Lower leg skin (tissue), 4 donors: ENCODE measurements at regions not wholly inside any gene's neighbourhood (a gene's known extent, or its start where the extent isn't known, plus 50 kb on each side); places are given as distances from the start of the nearest gene placed in this dataset.

Source experiments
- DNase-seq, 2 donors: peaks; one replicate each; pipeline ENCODE4 v3.0.0-alpha.2; 2019; ENCODE audit warnings: low spot score in 2 of 2
- H3K4me3 ChIP-seq: fragments of 200-600 bp; sonication (generic); 2 replicates; pipeline ENCODE4 v1.5.1; 2017; ENCODE audit warnings: mild to moderate bottlenecking, low read depth; ENCODE audit not compliant: poor library complexity, severe bottlenecking
- POLR2A ChIP-seq, 2 donors: fragments of 450-650 bp; IDR thresholded peaks; one replicate each; pipeline ENCODE4 v1.6.1; 2016 to 2017; ENCODE audit warnings: antibody characterized with exemption in 2 of 2, mild to moderate bottlenecking in 1 of 2, moderate library complexity in 1 of 2
- WGBS, 2 donors: methylation state at CpG; one replicate each; pipeline ENCODE4 v1.1.5; 2018; 5-methylcytosine and 5-hydroxymethylcytosine counted together
- intact Hi-C: fragments of 100-400 bp; cut with DNase I; formaldehyde crosslinking; loops from one replicate; pipeline ENCODE4 v1.15.0; 2023; ENCODE audit warnings: low total_unique reads
- TF ChIP-seq, protein P1 (sequence below), 3 donors: fragments of 450-650 bp; IDR thresholded peaks; one replicate each; pipeline ENCODE4 v1.5.1; 2016; ENCODE audit warnings: antibody characterized with exemption in 3 of 3, mild to moderate bottlenecking in 3 of 3, moderate library complexity in 2 of 3

DNA sequence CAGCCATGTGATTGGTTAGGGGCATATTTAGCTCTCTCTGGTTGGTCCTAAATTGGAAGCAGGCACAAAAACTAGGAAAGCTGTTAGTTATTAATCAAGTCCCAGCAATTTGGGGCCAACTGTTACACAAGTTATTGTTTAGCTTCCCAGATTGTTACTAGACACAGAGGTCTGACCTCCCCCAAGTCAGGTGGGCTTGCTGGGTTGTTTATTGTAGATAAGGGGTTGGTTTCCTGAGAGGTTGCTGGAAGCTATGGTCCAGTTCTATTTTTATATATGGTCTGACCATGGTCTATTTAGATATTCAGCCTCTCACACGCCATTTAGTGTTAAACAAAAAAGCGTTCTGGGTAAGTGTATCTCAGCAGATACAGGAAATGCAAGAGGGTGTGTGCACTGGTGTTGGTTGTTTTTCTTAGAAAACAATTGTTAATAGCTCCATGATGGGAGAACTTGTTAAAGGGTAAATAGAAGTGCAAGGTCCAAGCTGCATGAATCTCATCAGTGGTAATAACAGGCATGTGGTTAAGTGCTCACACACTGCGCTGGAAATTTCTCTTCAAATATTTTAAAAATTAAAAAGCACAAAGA is 150.0 kb downstream of the RAP2A start:
- intact Hi-C loops, result no loop called here
- TF ChIP-seq, protein P1, sequence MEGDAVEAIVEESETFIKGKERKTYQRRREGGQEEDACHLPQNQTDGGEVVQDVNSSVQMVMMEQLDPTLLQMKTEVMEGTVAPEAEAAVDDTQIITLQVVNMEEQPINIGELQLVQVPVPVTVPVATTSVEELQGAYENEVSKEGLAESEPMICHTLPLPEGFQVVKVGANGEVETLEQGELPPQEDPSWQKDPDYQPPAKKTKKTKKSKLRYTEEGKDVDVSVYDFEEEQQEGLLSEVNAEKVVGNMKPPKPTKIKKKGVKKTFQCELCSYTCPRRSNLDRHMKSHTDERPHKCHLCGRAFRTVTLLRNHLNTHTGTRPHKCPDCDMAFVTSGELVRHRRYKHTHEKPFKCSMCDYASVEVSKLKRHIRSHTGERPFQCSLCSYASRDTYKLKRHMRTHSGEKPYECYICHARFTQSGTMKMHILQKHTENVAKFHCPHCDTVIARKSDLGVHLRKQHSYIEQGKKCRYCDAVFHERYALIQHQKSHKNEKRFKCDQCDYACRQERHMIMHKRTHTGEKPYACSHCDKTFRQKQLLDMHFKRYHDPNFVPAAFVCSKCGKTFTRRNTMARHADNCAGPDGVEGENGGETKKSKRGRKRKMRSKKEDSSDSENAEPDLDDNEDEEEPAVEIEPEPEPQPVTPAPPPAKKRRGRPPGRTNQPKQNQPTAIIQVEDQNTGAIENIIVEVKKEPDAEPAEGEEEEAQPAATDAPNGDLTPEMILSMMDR (IDR thresholded peaks at IDR 0.05), result no peak
- no peak for TF ChIP-seq POLR2A (IDR thresholded peaks at IDR 0.05)
- no peak overlapping the region for H3K4me3 ChIP-seq
- DNase-seq, result no peak
- WGBS, 2 donors, result 62 to 73% methylated on average over 3 of the region's 3 CpGs

DNA sequence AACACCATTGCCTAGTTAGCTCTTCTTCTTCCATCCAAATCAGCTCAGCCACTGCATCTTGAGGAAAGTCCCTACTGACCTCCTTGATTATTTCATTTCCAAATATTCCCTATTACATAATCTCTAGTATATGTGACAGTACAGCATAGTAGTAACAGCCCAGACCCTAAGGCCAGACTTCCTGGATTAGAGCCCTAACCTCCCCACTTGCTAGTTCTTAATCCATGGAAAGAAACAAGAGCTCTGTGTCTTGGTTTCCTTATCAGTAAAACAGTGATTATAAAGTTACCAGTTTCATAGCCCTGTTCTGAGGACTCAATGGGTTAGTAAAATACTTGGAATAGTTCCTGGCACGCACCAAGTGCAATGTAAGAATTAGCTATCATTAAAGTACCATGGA is 153.0 kb downstream of the RAP2A start:
- 77 to 88% methylated on average over 1 of the region's 1 CpG for WGBS, 2 donors

DNA sequence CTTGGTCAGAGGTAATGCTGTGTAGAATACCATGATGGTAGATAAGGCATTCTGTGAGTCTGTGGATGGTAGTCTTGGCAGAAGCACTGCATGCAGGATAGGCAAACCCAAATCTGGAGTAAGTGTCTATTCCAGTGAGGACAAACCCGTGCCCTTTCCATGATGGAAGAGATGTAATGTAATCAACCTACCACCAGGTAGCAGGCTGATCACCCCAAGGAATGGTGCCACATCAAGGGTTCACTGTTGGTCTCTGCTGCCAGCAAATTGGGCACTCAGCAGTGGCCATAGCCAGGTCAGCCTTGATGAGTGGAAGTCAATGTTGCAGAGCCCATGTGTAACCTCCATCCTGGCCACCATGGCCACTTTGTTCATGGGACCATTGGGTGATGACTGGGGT is 155.0 kb downstream of the RAP2A start:
- H3K4me3 ChIP-seq, result no peak overlapping the region
- DNase-seq, result no peak
- WGBS, 2 donors, result 67 to 79% methylated on average over 1 of the region's 1 CpG
- intact Hi-C loops, result no loop called here
- TF ChIP-seq, protein P1 (IDR thresholded peaks at IDR 0.05), result no peak
- no peak for TF ChIP-seq POLR2A (IDR thresholded peaks at IDR 0.05)

More for the DNA sequence above, 153.0 kb downstream of the RAP2A start:
- intact Hi-C loops, result no loop called here
- TF ChIP-seq POLR2A (IDR thresholded peaks at IDR 0.05), result no peak
- TF ChIP-seq, protein P1 (IDR thresholded peaks at IDR 0.05), result no peak
- no peak overlapping the region for H3K4me3 ChIP-seq
- DNase-seq, result no peak

DNA sequence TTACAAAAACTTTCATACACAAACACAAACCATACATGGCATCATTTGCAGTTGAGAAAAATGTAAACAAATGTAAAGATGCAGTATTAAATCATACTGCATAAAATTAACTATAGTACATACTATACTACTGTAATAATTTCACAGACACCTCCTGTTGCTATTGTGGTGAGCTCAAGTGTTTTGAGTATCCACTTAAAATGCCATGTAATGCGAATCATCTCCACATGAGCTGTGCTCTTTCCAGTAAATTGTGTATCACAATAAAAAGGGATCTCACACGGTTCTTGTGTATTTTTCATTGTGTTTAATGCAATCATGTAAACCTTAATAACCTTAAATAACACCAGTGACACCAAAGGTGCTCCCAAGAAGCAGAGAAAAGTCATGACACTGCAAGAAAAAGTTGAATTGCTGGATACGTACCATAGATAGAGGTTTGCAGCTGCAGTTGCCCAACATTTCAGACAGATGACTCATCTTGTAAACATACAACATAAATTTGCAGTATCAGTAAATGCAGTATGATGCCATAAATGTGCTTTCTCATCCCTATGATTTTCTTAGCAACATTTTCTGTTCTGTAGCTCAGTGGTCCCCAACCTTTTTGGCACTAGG is 166.6 kb downstream of the RAP2A start:
- no peak overlapping the region for H3K4me3 ChIP-seq
- 39 to 47% methylated on average over 3 of the region's 3 CpGs for WGBS, 2 donors
- TF ChIP-seq POLR2A (IDR thresholded peaks at IDR 0.05), result no peak
- TF ChIP-seq, protein P1 (IDR thresholded peaks at IDR 0.05), result no peak
- intact Hi-C loops, result no loop called here
- no peak for DNase-seq

DNA sequence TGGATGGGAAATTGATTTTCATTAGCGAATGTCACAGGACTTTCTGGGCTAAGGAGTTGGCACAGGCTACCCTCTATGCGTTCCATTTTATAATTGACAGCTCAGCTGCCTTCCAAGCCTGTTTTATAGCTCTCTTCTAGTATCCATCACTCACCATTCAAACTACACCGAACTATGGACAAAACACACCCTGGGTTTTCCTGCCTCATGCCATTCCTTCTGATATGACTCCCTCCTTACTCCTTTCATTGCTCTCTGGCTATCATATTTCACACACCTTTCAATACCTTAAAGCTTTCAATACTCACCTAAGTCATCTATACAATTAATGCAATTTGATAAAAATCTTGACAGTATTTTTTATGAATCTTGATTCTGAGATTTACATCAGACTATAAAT is 181.3 kb downstream of the RAP2A start:
- intact Hi-C loops, result no loop called here
- 55 to 56% methylated on average over 3 of the region's 3 CpGs for WGBS, 2 donors
- DNase-seq, result no peak
- no peak for TF ChIP-seq POLR2A (IDR thresholded peaks at IDR 0.05)
- TF ChIP-seq, protein P1 (IDR thresholded peaks at IDR 0.05), result no peak
- H3K4me3 ChIP-seq, result no peak overlapping the region

DNA sequence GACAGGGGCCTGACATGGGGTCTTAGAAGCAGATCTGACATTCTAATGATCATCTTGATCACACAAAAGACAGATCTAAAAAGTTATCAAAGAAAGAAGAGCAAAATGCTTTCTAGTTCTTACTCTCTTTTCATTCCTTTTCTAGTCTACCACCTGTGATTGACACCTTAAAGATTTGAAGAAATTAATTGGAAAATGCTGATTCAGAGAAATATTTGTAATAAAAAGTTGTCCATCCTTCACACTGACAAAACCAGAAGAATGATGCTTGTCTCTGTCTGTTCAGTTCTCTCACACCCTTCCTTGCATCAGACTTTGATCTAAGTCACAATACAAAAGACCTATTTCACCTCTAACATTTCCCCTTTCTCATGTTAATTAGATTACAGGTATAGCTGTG is 182.4 kb downstream of the RAP2A start:
- no peak for DNase-seq
- no peak overlapping the region for H3K4me3 ChIP-seq
- TF ChIP-seq, protein P1 (IDR thresholded peaks at IDR 0.05), result no peak
- no peak for TF ChIP-seq POLR2A (IDR thresholded peaks at IDR 0.05)
- intact Hi-C loops, result no loop called here
